Muscle of arm (tissue), 1 donor: ENCODE measurements at regions not wholly inside any gene's neighbourhood (a gene's known extent, or its start where the extent isn't known, plus 50 kb on each side); places are given as distances from the start of the nearest gene placed in this dataset.
"Not testable (repeated sequence)": the region's sequence is repeated elsewhere in the genome, so short reads cannot be mapped to it uniquely, and the experiment has no call there.

Source experiments
- DNase-seq: peaks from one replicate; pipeline ENCODE4 v3.0.0-alpha.2; 2013

DNA sequence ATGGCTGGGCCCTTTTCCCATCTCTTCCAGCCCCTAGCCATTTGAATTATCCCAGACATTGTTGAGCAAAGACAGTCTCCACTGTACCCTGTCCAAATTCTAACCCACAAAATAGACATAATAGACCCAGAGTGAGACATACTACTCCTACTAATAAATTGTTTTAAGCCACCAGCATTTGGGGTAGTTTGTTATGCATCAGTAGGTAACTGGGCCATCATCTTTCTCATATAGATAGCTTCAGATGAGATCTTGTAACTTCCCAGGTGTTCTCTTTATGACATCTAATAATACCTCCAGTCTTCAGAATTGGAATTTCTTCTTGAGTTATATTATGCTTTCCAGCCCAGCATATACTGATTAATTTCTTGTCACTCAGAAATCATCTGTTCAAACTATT lies 117.2 kb upstream of the OTUD4 start:
- no peak for DNase-seq

DNA sequence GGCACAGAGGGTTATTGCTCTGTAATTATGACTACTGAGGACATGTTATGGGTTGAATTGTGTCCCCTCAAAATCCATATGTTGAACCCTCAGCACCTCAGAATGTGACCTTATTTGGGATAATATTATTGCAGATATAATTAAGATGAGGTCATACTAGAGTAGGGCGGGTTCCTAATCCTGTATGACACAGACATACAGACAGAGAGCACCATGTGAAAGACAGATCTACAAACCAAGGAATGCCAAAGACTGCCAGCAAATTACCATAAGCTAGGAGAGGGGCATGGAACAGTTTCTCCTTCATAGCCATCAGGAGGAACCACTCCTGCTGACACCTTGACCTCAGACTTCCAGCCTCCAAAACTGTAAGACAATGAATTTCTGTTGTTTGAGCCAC lies 115.2 kb upstream of the OTUD4 start:
- DNase-seq, result no peak

DNA sequence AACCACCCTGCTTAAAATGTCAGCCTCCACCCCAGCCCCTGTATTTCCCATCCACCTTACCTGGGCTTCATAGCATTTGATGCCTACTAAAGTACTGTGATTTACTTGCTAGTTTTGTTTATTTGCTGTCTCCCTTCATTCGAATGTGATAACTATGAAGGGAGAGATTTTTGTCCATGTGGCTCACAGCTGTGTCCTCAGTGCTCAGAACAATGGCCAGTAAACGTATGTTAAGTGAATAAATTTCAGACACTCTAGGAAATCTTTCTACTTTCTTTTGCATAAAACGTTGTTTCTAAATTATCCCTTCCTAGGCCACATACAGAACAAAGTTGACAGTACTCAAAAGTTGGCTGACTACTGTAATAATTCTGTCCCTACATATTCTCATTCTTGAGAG lies 114.7 kb upstream of the OTUD4 start:
- no peak for DNase-seq

DNA sequence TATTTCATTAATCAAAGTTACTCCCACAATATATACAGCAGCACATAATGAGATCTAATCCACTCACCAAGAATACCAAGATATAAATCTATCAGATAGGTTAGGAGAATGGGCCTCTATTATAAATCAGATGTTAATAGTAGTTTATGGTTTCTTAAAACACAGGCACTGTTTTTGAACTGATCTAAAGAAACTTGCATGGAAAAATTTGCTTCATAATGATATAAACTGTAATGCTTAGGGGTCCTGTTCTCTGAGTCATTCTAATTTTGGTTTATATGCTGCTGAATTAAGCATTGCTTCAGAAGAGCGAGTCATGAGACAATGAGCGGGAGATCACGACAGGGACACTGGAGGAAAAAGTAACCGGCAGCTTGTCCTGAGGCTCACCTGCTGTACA lies 113.3 kb upstream of the OTUD4 start:
- no peak for DNase-seq

DNA sequence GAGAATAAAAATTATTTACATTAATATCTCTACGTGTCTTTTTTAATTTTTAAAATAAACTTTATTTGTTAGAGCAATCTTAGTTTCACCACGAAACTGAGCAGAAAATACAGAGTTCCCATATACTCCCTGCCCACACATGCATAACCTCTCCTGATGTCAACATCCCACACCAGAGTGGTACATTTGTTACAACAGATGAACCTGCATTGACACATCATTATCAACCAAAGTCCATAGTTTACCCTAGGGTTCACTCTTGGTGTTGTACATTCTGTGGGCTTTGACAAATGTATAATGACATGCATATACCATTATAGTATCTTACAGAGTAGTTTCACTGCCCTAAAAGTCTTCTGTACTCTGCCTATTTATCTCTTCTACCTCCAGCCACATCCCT lies 110.6 kb upstream of the OTUD4 start:
- DNase-seq, result no peak

DNA sequence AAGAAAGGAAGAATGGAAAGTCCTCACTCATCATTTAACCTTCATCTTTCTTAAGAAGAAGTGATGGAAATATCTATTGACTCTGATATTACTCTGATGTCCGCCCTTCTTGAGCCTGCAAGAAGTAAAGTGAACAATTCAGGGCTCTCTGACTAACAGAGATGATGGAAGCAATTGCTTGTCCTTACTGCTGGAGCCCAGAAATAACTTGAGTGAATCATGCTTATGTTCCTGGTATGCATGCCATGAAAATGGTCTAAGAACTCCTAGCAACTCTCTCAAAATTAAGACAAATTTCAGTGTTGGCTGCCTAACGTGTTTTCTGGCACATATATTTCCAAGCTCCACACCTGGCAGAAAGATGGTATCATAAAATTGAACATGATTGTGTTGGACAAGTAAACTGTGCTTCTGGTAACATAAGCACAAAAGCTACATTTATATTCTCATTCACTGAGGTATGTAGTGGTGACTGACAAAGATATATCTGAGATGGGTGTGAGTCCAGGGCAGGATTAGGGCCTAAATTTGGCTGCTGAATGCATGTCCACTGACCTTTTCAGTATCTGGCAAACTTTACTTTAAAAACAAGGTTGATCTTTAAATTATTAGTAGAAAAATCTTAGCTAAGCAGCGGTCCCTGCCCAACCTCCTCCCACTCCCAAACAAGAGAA lies 109.2 kb upstream of the OTUD4 start:
- DNase-seq, result no peak

DNA sequence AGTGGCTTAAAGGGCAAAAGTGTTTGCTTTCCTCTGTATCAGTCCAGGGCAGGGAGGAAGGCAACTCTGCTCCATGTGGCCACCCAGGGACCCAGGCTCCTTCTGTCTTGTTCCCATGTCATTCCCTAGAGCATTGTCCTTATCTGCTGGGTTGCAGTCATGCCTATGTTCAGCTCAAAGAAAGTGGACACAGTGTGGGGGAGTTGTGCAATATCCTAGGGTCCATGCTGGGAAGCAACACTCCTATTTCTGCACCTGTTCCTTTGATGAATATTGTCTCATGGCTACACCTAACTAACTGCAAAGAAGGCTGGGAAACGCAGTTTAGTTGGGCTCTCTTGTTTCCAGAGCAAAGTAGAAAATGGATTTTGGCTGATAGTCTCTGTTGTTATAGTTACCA lies 107.0 kb upstream of the OTUD4 start:
- DNase-seq, result no peak

DNA sequence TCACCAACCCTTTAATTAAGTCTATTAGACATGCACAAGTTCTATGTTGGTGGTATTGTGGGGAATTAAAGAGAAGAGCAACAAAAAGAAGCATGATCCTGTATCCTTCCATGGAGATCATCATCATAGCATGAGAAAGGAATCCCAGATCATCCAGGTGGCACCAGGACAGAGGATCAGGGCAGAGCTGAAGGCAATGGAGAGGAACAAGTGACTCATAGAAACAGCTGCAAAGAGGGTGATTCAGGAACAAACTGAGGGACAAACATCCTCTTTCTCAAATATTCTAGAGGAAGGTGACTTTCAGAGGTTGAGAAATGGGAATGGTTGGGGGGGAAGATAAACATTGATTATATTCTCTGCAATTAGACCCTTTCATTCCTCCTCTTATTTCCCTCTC lies 105.5 kb upstream of the OTUD4 start:
- DNase-seq, result no peak

DNA sequence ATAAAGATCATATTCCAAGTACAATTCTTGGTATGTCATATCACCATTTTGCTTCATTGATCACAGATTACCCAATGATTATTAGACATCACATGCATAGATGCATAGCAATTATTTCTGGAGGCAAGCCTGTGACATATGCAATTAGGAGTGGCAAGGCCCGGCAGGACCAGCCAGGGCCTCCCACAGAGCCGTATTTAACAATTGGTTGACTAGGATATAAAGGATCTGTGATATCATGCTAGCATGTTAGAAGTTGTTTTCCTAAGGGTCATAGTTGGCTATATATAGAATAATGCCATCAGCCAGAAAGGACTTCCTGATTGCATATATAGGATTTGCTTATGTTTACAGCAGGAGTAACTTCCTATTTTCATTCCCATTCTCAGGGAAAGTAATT lies 103.5 kb upstream of the OTUD4 start:
- DNase-seq, result no peak

DNA sequence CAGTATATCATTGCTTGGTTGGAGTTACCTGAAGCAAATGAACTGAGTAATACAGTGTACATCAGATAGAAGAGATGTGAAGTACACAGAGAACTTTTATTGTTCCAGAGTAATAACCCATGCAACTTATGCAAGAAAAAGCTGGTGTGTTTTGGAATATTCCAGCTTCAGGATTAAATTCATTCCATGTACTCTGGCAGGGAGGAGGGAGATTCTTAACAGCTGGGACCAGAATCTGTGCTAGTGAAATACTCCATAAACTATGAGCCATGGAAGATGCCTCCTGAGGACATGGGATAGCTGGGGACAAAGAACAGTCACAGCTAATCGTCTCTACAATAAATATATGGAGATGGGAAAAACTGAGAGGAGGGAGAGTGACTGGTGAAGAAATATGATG lies 101.6 kb upstream of the OTUD4 start:
- DNase-seq, result no peak

DNA sequence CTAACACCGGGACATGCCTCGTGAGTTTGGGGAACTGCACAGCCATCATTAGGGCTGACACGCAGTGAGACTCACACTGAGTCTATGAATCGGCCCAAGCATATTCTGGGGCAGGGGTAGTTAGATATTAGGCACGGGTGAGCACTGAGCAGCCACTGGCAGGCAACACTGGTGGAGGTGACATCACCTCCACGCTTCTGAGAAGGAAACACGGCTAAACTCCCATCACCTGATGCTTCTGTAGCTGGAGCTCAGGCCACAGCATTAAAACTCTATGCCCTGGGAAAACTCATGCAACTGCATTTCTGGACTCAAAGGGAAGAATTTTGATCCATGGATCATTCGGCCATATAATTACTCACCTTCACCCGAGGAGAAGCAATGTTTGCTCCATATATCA lies 100.8 kb upstream of the OTUD4 start:
- DNase-seq, result no peak

DNA sequence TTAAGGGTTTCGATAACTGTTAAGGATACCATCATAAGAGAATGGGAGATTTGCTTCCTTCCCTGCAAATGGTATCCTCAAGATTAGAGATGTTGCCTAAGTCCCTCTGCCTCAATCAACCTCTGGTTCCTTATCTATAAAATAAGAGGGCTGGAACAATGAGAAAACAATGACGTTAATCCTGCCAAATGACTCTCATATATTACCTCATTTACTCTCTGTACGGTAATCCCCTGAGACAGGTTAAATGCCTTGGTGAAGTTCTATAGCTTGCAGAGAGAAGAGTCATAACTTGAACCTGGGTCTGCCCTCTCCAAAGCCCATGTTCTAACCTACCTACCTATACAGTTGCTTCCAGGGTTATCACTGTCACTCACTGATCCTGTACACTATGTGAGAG lies 100.2 kb upstream of the OTUD4 start:
- DNase-seq, result no peak

DNA sequence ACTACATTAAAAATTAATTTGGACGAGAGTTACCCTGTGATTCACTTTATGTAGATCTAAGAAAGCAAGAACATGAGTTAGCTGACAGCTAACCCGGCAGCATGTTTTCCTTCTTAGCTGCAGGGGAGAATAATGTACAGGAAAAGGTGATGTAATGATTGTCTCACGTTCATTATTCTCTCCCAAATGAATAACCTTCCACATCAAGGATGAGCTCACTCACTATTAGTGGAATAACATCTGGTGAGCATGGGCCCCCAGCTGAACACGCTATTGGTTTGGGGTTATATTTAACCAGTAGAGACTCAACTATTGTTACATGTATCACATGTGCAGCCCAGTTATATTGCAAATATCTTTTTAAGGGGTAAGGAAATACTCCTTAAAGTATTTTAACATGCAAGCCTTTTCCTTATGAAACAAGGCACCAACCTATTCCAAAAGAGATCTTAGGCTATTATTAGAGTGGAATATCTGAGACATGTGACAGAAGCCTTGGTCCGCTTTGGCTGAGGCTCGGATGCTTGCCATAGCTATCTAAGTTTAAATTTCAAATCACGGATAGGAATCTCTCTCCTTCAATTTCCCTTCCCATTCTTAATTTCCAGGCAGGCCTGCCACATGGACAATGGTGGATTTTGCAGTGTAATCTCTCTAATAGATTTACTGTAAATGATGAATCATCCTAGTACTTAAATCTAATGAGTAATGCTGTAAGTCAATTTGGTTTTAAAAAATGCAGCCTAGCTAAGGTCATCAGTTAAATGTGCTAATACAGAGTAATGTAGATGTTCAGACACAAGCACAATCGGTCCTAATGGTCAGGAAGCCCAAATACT lies 99.0 kb upstream of the OTUD4 start:
- DNase-seq, result peak; percentile 86

DNA sequence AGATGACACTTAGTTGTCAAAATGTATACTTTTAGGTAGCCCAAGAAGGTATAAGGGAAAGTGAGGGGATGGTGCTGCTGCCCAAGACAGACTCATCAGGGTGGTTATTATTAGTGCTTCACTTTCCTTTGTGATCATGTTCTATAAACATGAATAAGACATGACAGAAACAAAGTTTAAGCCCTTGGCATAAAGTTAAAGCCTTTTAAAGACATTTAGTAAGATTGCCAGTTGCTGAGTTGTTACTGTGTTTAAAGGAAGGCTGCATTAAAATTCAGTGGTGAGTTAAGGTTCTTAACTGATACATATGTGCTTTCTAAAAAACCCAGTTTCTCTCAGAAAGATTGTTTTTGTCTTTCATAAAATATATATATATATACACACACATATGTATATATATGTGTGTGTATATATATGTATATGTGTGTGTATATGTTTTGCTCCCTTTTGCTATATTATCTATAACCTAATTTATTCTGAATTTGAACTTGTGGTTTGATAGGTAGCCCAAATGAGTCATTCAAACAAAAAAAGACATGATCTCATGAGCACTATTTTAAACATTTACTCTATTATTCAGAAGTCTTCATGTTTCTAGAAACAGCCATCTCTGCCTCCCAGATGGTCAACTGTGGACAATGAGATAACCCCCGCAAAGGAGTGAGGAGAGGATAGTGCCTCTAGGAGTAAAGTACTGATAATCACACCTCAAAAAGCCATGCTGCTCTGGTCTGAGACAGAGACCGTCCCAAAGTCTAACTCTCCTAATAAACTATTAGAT lies 98.1 kb upstream of the OTUD4 start:
- peak; percentile 71 for DNase-seq

DNA sequence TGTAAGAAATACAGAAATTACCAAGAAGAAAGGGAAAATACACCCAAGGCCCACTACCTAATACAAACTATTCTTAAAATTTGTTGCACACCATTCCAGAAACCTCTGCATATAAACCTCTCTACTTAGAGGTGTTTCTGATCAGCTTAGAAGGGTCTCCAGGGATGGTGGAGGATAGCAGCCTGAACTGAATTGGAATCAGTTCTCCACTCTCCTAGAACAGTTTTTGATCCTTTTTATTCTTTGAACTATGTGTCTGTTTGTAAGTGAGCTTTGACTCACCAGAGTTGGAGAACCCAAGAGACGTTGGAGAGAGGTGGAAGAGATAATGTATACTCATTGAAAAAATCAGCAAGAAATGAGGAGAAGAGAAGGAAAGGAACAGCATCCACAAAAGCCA lies 96.6 kb upstream of the OTUD4 start:
- DNase-seq, result no peak

DNA sequence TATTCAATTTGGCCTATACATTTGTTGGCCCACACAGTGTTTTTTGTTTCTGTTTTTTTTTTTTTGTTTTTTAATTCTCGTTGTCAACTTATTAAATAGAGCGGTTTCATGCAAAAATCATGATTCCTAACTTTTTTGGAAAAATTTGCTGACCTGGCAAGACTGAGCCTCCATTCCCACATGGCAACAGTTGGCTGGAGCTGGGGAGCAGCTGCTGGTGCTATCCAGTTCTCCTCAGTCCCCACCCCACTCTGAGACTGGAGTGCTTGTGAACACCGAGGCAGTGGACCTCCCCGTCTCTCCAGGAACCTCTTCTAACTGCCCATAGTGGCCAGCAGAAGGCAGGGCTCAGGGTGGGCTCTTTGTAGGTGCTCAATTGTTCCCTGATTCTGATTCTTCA lies 95.7 kb upstream of the OTUD4 start:
- DNase-seq, result peak; percentile 88

DNA sequence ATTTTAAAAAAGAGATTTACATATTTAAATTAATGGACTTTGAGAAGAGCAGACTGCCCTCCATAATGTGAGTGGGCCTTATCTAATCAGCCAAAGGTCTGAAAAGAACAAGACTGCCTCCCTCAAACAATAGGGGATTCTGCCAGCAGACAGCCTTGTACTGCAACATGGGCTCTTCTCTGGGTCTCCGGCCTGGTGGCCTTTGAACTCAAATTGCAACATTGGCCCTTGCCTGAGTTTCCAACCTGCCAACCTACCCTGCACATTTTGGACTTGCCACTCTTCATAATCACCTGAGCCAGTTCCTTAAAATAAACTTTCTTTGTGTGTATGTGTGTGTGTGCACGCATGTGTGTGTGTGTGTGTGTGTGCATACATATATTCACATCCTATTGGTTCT lies 90.8 kb upstream of the OTUD4 start:
- no peak for DNase-seq

DNA sequence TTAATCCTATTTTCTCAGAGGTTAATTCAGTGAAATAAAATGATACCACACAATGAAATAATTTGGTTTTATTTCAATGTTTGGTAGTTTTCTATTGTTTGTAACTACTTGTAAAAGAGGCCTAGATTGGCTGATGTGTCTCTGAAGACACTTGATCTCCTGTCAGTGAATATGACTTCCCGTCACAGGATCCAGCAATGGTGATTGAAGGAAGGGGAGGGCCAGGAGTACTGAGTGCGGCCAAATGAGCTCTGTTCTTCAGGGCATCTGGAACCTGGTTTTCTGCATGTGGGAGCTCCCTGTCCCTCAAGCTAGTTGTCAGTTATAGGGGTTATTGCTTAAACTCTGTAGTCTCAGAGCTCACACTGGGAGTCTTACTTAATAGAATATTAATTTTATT lies 86.5 kb upstream of the OTUD4 start:
- no peak for DNase-seq

DNA sequence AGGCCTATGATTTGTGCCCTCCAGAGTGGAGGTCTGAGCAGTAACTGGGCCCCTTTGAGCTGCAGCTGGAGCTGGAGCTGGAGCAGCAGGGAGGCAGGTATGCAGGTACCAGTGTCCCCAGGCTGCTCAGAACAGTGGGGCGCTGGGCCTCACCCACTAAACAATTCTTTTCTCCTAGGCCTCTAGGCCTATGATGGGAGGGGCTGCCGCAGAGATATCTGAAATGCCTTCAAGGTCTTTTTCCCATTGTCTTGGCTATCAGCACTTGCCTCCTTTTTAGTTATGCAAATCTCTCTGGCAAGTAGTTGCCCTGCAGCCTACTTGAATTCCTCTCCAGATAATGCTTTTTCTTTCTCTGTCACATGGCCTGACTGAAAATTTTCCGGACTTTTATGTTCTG lies 79.7 kb upstream of the OTUD4 start:
- no peak for DNase-seq

DNA sequence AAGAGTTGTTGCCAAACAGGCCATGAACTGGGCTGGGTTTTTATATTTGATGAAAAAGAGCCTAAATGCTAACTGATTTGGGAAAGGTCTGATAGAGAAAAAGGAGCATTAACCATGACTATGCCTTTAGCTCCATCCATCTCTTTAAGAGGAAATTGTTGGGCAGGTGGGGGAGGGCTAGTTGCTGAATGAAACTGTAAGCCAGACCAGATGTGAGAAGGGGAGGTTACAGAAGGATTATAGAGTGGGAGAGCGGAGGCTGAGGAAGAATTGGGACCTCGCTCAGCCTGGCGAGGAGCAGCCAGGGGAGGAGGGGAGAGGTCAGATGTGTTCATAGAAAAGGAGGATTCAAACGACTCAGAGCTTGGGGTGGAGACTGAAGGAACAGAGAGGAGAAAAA lies 74.9 kb upstream of the OTUD4 start:
- DNase-seq, result not testable (repeated sequence)

DNA sequence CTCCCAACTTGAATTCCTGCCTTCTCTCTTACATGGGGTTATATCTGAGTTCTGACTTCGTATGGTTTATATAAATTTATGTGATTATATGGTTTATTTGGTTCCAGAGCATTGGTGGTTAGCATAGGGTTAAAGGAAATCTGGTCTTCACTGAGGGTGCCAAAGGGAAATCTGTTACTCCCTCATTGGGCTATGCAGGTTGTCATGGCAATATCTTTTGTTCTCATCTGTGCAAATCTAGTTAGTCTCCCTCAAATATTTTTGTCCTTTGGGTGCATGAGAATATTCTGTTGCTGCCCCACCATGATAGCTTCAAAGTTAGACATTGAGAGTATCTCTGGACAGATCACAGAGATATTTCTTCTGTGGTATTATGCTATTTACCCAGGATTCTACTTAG lies 71.8 kb upstream of the OTUD4 start:
- no peak for DNase-seq

DNA sequence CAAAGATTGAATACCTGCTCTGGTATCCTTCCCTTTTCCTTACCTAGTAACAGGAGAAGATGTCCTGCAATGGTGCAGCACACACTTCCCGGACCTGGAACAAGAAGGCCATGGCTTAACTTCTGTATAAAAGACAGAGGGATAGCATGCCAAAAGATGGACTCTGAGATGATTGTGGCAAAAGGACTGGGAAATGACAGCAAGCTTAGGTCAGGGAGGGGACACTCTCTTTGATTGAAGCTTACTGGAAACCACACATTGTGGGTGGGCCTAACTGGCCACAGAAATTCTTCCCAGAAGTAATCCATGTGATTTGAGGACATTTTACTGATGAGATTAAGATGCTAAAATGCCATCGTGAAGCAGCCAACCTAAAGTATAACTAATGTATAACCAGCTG lies 71.0 kb upstream of the OTUD4 start:
- no peak for DNase-seq

DNA sequence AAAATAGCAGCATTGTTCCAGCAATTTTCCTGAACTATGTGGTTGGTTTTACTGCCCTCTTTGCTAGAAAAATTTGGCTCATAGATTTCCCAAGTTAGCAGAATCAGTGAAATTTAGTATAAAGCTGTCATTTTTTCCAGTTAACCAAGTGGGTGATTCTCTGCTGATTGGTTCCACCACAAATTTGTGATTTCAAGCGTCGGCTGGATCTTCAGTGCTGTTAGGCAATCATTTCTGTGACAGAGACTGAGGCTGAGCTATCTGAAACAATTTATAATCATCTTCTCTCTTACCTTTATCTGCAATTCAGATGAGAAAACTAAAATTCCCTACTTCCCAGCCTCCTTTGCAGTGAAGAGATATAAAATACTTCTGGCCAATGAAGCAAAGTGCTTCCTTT lies 68.6 kb upstream of the OTUD4 start:
- no peak for DNase-seq
